Tibial nerve (tissue), 4 donors: ENCODE measurements at regions not wholly inside any gene's neighbourhood (a gene's known extent, or its start where the extent isn't known, plus 50 kb on each side); places are given as distances from the start of the nearest gene placed in this dataset.

ENCODE experiments used
- DNase-seq, 2 donors: peaks; one replicate each; pipeline ENCODE4 v3.0.0-alpha.2; 2019; ENCODE audit warnings: low spot score in 2 of 2
- H3K27ac ChIP-seq, 4 donors: fragments of 200-600 bp; sonication (generic) in 3 of 4; one replicate each; pipeline ENCODE4 v1.5.1; 2017 to 2019; ENCODE audit warnings: mild to moderate bottlenecking in 1 of 4
- H3K27me3 ChIP-seq, 2 donors: fragments of 200-600 bp; sonication (generic) in 1 of 2; one replicate each; pipeline versions ENCODE4 v1.5.1 to v1.6.0; 2017 to 2019
- H3K36me3 ChIP-seq, 3 donors: fragments of 200-600 bp; sonication (generic); one replicate each; pipeline ENCODE4 v1.5.1; 2018 to 2019
- H3K4me1 ChIP-seq, 4 donors: fragments of 200-600 bp; sonication (generic) in 3 of 4; one replicate each; pipeline ENCODE4 v1.5.1; 2017 to 2019
- H3K4me3 ChIP-seq, 4 donors: fragments of 200-600 bp; sonication (generic) in 3 of 4; one replicate each; pipeline ENCODE4 v1.5.1; 2017 to 2019; ENCODE audit warnings: mild to moderate bottlenecking in 1 of 4, moderate library complexity in 1 of 4
- H3K9me3 ChIP-seq, 4 donors: fragments of 200-600 bp; sonication (generic) in 3 of 4; one replicate each; pipeline ENCODE4 v1.5.1; 2017 to 2019
- EP300 ChIP-seq, 2 donors: sonication (generic); formaldehyde crosslinking; IDR thresholded peaks; one replicate each; pipeline ENCODE4 v1.6.1; 2017; ENCODE audit warnings: antibody characterized with exemption in 2 of 2, mild to moderate bottlenecking in 1 of 2
- POLR2A ChIP-seq, 2 donors: fragments of 450-650 bp; IDR thresholded peaks; one replicate each; pipeline ENCODE4 v1.6.1; 2017; ENCODE audit warnings: antibody characterized with exemption in 2 of 2, mild to moderate bottlenecking in 2 of 2, moderate library complexity in 2 of 2
- WGBS, 2 donors: methylation state at CpG; one replicate each; pipeline ENCODE4 v1.1.5; 2018; 5-methylcytosine and 5-hydroxymethylcytosine counted together
- TF ChIP-seq, protein P1 (sequence below), 5 experiments: fragments of 200-600 bp in 3 of 5; fragments of 450-650 bp in 2 of 5; sonication (generic) in 3 of 5; IDR thresholded peaks; one replicate each; pipeline ENCODE4 v1.5.1; 2016 to 2019; ENCODE audit warnings: antibody characterized with exemption in 5 of 5, mild to moderate bottlenecking in 3 of 5, moderate library complexity in 2 of 5

DNA sequence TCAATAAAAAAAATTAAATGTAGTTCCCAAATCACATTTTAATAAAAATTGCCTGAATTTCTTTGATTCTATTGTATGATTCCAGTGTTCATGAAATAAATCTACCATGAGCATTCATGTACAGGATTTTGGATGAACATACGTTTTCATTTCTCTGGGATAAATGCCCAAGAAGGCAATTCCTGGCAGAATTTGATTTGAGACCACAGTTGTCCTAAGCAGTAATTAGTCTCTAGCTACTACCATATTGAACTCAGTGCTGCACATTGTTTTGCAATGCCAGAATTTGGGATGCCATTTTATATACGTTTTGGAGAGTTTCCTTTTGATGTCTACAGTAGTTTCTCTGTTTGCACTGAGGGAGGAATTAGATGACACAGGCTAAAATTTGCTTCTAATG, 265.3 kb upstream of the HS3ST5 start:
- TF ChIP-seq, protein P1, sequence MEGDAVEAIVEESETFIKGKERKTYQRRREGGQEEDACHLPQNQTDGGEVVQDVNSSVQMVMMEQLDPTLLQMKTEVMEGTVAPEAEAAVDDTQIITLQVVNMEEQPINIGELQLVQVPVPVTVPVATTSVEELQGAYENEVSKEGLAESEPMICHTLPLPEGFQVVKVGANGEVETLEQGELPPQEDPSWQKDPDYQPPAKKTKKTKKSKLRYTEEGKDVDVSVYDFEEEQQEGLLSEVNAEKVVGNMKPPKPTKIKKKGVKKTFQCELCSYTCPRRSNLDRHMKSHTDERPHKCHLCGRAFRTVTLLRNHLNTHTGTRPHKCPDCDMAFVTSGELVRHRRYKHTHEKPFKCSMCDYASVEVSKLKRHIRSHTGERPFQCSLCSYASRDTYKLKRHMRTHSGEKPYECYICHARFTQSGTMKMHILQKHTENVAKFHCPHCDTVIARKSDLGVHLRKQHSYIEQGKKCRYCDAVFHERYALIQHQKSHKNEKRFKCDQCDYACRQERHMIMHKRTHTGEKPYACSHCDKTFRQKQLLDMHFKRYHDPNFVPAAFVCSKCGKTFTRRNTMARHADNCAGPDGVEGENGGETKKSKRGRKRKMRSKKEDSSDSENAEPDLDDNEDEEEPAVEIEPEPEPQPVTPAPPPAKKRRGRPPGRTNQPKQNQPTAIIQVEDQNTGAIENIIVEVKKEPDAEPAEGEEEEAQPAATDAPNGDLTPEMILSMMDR (IDR thresholded peaks at IDR 0.05) = no peak
- no peak for TF ChIP-seq EP300 (IDR thresholded peaks at IDR 0.05)
- no peak for TF ChIP-seq POLR2A (IDR thresholded peaks at IDR 0.05)
- no peak overlapping the region for H3K27ac ChIP-seq
- WGBS, 2 donors = 56 to 65% methylated on average over 2 of the region's 2 CpGs
- no peaks in the 10 kb centered on the region for H3K9me3 ChIP-seq
- no peaks in the 10 kb centered on the region for H3K4me1 ChIP-seq
- no peak overlapping the region for H3K4me3 ChIP-seq
- no peaks in the 10 kb centered on the region for H3K36me3 ChIP-seq
- no peaks in the 10 kb centered on the region for H3K27me3 ChIP-seq
- DNase-seq = no peak

DNA sequence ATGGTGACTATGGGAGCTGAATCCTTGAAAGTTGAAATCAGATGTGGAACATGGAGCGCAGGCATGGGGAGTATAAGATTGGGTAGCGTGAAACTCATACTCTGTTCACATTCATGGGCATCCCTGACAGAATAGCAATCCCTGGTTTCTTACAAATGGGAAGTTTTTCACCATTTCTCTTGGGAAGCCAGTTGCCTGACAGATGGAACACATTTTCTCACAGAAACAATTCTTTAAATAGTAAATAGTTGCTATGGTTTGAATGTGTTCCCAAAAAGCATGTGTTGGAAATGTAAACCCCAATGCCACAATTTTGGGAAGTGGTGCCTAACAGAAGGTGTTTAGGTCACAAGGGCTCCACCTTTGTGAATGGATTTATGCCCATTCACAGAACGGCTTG, 262.8 kb upstream of the HS3ST5 start:
- no peak overlapping the region for H3K27ac ChIP-seq
- H3K27me3 ChIP-seq = no peaks in the 10 kb centered on the region
- no peaks in the 10 kb centered on the region for H3K36me3 ChIP-seq
- WGBS, 2 donors = 78 to 88% methylated on average over 3 of the region's 3 CpGs
- no peak for DNase-seq
- no peaks in the 10 kb centered on the region for H3K9me3 ChIP-seq
- no peak overlapping the region for H3K4me3 ChIP-seq
- no peak for TF ChIP-seq EP300 (IDR thresholded peaks at IDR 0.05)
- no peak for TF ChIP-seq POLR2A (IDR thresholded peaks at IDR 0.05)
- TF ChIP-seq, protein P1 (IDR thresholded peaks at IDR 0.05) = no peak
- no peaks in the 10 kb centered on the region for H3K4me1 ChIP-seq

DNA sequence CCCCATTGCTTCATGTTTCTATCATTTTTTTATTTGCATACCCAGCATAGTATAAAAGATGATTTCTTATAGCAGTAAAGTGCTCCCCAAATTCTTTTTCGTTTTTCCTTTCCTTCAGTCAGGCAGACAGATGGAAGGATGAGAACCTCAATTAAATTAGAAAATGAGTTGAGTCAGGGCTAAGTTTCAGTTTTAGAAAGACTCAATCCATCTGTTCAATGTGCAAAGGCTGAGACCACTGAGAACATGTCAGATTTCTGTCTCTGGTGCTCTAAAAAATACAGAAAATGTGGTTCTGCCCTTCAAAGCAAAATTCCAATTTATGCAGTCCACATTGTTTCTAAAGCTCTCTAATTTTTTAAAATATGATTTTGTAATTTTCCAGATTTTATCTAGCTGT, 257.6 kb upstream of the HS3ST5 start:
- no peaks in the 10 kb centered on the region for H3K9me3 ChIP-seq
- no peaks in the 10 kb centered on the region for H3K27me3 ChIP-seq
- no peaks in the 10 kb centered on the region for H3K4me1 ChIP-seq
- no peaks in the 10 kb centered on the region for H3K36me3 ChIP-seq
- no peak for TF ChIP-seq POLR2A (IDR thresholded peaks at IDR 0.05)
- TF ChIP-seq, protein P1 (IDR thresholded peaks at IDR 0.05) = no peak
- TF ChIP-seq EP300 (IDR thresholded peaks at IDR 0.05) = no peak
- no peak overlapping the region for H3K27ac ChIP-seq
- no peak for DNase-seq
- 74 to 79% methylated on average over 1 of the region's 1 CpG for WGBS, 2 donors
- H3K4me3 ChIP-seq = no peak overlapping the region

DNA sequence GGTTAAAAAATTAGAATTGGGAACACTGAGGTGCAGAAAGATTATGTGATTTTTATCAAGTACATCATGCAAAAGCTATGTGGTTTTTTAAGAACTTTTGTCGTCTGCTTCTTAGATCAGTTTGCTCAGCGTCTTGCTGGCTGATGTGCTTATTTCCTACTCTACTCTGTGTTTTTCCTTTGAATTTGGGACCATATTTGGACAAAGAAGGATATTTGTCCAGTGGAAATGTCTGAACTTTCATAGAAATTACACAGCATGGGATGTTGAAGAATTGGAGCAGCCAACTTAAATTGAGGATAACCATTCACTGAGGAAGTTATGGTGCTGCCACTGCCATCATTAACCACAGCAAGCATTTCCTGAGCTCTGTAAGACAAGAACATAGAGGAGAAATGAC, 252.8 kb upstream of the HS3ST5 start:
- H3K27ac ChIP-seq = no peak overlapping the region
- H3K4me1 ChIP-seq = no peaks in the 10 kb centered on the region
- WGBS, 2 donors = 54 to 56% methylated on average over 2 of the region's 2 CpGs
- TF ChIP-seq, protein P1 (IDR thresholded peaks at IDR 0.05) = no peak
- TF ChIP-seq POLR2A (IDR thresholded peaks at IDR 0.05) (no peak), EP300 (IDR thresholded peaks at IDR 0.05) (no peak)
- H3K36me3 ChIP-seq = no peaks in the 10 kb centered on the region
- no peaks in the 10 kb centered on the region for H3K27me3 ChIP-seq
- no peak overlapping the region for H3K4me3 ChIP-seq
- no peaks in the 10 kb centered on the region for H3K9me3 ChIP-seq
- DNase-seq = no peak

DNA sequence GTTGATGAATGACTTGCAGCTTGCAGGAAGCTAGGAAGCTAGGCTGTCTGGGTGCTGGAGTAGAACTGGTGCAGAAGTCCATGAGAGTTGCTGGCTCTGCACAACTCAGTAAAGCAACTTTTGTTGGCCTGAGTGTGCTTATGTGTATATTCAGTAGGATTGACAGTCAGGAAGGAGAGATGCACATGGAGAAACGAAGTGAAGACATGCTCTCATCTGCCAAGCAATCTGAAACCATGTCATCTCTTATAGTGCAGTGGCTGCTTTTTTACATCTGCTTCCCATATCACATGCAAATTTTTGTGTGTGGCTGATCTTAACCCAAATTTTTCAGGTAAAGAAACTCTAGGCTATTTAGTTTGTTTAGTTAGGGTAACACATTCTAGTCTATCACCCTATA, 252.4 kb upstream of the HS3ST5 start:
- no peak overlapping the region for H3K4me3 ChIP-seq

More for the DNA sequence above, 252.4 kb upstream of the HS3ST5 start:
- WGBS, 2 donors = 35 to 77% methylated on average over 1 of the region's 1 CpG
- DNase-seq = no peak
- no peaks in the 10 kb centered on the region for H3K9me3 ChIP-seq
- H3K27me3 ChIP-seq = no peaks in the 10 kb centered on the region
- no peak overlapping the region for H3K27ac ChIP-seq
- no peaks in the 10 kb centered on the region for H3K4me1 ChIP-seq
- TF ChIP-seq POLR2A (IDR thresholded peaks at IDR 0.05) (no peak), EP300 (IDR thresholded peaks at IDR 0.05) (no peak)
- TF ChIP-seq, protein P1 (IDR thresholded peaks at IDR 0.05) = no peak
- H3K36me3 ChIP-seq = no peaks in the 10 kb centered on the region
